GM21723 (cell line): ENCODE measurements at regions not wholly inside any gene's neighbourhood (a gene's known extent, or its start where the extent isn't known, plus 50 kb on each side); places are given as distances from the start of the nearest gene placed in this dataset.

ENCODE experiments used
- ATAC-seq: cut with Tn5 transposase; IDR thresholded peaks from one replicate; pipeline ENCODE4 v1.9.1; 2021; ENCODE audit warnings: mild to moderate bottlenecking, moderate library complexity; ENCODE audit not compliant: unreplicated experiment

DNA sequence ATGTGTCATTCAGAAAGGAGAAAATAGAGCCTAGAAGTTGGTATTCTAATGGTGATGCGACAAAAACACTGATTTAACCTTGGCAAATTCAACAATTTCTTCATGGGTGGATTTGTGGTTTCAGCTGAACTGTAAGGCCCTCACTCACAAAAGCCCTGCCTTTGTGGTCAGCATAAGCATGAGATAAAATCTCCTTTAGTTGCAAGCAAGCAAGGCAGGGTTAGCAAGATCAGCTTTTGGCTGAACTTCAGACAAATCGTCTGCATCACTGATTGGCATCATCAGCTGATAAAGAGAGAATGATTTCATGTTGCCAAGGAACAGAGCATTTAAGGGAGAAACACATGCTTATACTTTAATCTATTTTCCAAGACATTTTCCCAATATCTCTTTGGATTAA is 2582.2 kb downstream of the PCDH7 start:
- ATAC-seq: no peak

DNA sequence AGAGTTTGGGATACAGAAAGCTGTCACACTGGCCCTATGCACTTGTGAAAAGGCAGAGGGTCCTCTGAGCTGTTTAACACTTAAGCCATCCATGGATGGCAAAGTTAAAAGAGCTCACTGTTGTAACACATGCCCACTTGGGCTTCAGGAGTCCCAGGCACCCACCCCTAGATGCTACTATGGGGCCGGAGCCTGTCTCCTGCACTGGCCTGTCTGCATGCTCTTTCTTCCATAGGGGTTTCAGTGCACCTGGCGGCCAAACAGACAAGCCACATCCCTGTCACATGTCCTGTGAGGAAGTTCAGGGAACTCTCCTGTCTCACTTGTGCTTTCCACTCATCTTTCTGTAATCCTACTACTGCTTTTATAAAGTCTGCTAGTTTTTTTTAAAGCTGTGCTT is 2586.0 kb downstream of the PCDH7 start:
- ATAC-seq: no peak

DNA sequence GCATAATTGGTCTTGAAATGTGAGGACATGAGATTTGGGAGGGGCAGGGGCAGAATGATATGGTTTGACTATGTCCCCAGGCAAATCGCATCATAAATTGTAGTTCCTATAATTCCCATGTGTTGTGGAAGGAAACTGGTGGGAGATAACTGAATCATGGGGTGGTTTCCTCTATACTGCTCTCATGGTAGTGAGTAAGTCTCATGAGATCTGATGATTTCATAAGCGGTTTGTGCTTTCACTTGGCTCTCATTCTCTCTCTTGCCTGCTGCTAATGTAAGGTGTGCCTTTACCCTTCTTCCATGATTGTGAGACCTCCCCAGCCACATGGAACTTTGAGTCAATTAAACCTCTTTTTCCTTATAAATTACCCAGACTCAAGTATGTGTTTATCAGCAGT is 2595.9 kb downstream of the PCDH7 start:
- no peak for ATAC-seq

DNA sequence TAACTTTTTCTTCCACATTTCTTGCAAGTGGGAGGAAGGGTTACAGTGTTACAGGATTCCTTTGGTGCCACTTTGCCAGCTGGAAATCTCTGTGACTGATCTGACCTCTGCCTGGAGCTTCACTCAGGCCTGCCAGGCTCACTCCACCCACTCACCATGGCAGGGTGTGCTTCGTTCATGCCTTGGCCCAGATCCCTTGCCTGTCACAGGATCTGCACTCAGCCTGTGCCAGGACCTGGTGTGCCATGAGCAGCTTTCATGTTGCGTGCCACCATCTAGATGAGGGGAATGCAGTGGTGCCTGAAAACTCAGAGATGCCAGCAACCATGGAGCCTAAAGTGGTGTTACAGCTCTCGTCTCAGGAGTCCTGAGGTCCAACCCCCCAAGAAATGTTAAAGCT is 2596.4 kb downstream of the PCDH7 start:
- no peak for ATAC-seq

DNA sequence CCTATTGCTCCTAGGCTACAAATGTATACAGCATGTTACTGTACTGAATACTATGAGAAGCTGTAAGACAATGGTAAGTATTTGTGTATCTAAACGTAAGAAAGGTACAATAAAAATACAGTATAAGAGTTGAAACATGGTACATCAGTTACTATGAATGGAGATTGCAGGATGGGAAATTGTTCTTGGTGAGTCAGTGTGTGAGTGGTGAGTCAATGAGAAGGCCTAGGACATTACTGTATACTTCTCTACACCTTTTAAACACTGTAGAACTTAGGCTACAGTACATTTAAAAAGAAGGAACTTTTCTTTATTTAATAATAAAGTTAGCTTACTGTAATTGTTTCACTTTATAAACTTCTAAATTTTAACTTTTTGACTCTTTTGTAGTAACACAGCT is 2603.2 kb downstream of the PCDH7 start:
- no peak for ATAC-seq

DNA sequence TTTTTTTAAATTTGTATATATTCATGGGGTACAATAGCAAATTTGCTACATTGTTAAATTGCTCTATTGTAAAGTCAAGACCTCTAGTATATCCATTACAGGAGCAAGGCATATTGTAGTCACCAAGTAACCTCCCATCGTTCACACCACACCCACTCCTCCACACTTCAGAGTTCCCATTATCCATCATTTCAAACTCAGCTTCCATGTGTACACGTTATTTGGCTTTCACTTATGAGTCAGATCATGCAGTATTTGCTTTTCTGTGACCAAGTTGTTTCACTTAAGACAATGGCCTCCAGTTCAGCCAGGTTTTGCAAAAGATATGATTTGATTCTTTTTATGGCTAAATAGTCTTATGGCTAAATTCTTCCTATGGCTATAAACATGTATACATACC is 2614.2 kb downstream of the PCDH7 start:
- ATAC-seq: no peak

DNA sequence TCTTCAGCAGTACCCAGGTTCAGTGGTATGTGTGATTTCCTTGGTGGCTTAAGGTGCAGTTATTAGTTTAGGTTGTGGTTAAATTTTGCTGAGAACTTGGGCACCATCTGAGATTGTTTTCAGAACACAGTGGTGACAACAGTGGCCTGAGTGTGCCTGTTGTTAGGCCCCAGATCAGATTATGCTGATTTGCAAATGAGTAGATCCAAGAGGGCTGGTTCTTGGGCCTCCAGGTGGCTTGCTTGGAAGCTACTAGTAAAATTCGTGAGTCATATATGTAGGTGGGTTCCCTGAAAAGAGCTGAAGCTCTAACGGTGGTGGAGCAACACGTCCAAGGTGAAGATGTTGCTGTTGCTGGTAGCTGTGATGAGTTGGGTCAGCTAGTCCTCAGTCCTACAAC is 2619.6 kb downstream of the PCDH7 start:
- ATAC-seq: no peak

DNA sequence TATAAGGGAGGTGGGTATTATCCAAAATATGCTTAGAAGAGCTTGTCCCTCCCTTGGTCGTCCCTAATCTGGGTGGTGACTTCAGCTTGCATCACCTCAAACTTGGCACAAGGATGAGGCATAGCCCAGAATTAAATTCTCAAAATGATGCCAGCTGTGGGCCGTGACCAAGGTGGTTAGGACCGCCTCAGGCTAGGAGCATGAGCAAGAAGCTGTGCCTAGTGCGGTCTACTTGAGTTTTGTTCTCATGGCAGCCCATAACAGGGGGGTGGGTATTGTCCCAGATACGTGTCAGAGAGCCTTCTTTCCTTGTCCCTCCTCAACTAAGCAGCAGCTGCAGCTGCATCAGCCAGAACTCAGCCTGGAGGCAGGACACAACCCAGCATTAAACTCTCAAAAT is 2620.0 kb downstream of the PCDH7 start:
- no peak for ATAC-seq

DNA sequence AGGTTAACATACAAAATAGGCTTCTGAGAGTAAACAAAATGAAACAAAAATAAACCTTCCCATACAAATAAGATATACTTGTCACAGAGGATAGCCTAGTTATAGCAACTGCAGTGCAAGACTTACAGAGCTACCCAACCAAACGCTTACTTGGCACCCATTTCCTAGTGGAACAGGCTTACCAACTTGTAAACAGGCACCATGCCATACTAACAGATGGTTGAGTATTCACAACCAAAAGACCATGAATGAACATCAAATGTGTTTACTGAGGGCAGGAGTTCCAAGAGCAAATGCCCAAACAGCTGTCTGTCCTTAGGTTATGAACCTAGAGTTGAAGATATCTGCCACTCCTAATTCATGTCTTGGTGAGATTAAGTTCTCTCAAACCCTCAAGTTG is 2629.2 kb downstream of the PCDH7 start:
- ATAC-seq: no peak

DNA sequence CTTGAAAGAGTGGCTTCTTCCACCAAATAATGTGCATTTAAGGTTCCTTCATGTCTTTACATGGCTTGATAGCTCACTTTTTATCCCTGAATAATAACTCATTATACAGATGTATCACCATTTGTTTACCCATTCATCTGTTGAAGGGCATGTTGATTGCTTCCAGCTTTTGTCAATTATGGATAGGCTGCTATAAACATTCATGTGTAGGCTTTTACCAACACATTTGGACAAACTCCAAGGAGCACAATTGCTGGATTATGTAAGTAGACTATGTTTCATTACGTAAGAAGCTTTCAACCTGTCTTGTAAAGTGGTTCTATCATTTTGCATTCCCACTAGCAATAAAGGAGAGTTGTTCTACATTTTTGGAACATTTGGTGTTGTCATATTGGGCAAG is 2637.0 kb downstream of the PCDH7 start:
- ATAC-seq: no peak

DNA sequence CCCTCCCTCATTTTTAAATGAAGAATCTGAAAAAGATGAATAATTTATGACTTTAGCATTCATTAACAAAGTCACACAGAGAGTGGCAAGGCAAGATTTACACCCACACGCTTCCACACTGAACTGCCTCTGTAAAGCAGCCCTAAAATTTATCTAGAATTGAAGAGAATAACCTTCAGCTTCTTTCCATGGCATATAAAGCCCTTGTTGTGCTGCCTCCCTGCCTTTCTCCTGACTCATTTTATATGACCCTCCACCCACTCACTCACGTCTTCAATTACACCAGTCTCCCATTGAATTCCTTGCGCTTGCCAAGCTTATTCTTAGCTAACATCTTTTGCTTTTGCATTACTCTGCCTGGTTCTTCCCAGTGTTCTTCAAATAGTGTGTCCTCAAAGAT is 2649.3 kb downstream of the PCDH7 start:
- no peak for ATAC-seq

DNA sequence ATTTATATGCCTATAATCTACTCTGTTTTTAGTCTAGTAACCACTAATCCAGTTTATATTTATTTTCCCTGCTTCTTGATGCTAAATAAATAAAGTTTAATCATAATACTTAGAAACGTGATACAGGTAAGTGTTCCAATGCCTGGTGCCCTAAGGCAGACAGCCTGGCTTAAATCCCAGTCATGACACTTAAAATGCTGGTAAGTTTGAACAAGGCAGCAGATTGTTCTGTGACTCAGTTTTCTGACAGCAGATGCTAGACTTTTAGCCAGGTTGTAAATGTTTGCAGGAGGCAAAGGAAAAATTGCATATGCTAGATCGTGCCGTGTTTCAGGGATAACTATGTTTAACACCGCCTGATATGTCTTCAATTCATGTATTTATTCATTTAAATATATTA is 2661.6 kb downstream of the PCDH7 start:
- no peak for ATAC-seq

DNA sequence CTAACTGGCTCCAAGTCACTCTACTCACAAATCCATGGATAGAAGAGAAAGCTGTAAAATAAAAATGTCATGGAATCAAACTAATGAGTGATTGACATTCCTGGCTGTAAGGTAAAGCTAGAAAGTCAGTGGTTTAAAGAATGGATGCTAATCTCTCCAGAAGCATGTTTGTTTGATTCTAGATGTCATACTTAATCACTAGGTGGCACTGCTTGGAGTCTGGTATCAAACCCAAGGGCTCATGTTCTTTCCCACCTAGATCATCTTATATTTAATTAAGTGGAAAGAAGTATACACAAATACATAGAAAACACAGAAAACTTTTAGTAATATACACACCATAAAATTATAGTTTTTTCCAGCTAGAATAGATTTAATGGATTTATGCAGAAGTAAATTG is 2666.6 kb downstream of the PCDH7 start:
- no peak for ATAC-seq

DNA sequence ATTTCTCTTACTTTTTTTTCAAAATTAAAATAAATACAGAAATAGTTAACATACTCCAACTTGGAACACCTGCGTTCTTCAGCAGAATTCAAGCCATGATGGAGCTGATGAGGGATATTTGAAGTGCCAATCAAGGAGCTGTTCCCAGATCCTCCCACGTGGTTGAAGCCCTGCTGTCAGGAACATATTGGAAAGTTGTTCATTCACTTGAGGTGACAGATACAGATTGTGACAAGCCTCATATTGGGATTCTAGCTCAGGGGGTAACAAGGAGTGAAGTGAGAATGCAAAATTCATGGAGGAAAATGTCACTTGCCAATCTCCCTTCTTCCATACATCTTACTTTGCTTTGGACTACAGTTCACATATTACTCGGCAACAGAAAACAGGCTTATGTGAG is 2670.8 kb downstream of the PCDH7 start:
- no peak for ATAC-seq

DNA sequence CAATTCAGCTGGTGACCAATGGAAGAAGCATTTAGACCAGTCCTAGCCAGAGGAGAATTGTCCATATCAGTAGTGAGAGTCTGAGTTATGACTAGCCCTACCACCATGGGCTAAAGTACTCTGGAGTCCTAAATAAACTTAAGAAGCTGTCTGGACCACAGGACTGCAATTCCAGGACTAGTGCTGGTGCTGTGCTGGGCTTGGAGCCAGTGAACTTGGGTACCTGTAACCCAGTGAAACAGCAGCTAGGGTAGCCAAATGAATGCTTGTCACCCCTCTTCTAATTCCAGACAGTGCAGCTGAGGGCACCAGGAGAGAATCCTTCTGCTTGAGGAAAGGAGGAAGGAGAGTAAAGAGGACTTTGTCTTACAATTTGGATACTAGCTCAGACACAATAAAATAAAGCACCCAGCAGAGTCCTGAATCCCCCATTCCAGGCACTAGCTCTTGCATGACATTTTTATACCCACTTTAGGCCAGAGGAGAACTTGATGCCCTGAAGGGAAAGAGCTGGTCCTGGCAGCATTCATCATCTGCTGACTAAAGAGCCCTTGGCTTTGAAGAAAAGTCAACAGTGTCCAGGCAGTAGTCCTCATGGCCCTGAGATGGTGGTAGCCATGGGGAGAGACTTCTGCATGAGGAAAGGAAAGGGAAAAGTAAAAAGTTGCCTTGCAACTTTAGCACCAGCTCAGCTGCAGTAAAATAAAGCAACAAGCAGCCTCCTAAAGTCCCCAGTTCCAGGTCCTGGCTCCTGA is 2675.7 kb downstream of the PCDH7 start:
- no peak for ATAC-seq

DNA sequence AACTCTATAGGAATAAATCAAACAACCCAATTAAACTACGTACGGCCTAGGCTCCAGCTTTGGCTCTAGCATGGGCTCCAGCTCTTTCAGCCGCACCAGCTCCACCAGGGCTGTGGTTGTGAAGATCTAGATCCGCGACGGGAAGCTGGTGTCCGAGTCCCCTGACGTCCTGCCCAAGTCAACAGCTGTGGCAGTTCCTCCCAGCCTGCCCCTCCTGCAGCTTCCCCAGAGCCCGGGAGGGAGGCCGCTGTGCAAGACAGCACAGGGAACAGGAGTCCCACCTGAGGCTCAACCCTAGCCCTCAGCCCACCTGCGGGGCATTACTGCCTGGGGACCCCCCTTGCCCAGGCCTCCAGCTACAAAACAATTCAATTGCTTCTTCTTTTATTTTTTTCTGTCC is 2680.3 kb downstream of the PCDH7 start:
- ATAC-seq: no peak

DNA sequence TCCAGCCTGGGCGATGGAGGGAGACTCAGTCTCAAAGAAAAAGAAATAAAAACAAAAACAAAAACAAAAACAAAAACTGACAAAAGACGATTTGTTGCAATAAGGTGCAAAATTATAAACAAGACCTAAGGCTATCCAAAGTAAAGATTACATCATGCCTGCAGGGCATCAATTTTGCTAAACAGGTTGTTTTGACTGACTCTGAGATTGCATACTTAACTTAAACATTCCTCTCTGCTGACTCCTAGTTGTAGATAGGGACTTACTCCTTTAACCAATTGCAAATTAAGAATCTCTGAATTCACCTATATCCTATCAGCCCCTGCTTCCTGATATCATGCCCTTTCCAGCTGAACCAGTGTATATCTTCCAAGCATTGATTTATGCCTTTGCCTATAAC is 2687.3 kb downstream of the PCDH7 start:
- no peak for ATAC-seq

DNA sequence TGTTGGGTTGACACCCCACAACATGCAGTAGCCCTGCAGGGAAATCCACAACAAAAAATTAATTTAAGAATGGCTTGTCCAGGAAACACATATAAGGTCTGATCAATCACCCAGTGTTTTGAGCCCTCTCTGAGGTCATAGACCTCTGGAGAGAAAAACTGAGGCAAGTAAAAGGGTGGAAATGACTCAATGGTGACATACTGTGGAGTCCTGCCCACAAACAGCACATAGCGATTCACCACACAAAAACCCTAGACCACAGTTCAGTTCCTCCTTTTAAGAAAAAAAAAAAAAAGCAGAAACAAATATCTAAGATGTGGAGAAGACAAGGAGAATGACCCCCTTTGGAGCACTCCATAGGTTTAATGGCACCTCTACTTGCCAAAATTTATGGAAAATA is 2691.0 kb downstream of the PCDH7 start:
- ATAC-seq: no peak

DNA sequence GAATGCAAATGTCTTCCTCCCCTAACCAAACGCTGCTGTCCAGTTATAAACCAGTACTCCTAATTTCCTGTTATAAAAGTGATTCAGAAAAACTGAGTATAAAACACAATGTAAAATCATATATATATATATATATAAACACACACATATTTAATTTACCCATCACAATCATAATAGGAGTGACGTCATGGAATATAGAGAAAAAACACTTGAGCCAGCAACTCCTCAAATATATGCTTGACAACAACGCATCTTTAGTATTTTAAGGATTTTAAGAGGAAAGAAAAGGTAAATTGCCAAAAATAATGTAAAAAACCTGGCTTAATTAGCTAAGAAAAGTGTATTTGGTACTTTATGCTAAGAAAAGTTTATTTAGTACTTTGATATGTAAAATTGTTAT is 2701.7 kb downstream of the PCDH7 start:
- no peak for ATAC-seq

DNA sequence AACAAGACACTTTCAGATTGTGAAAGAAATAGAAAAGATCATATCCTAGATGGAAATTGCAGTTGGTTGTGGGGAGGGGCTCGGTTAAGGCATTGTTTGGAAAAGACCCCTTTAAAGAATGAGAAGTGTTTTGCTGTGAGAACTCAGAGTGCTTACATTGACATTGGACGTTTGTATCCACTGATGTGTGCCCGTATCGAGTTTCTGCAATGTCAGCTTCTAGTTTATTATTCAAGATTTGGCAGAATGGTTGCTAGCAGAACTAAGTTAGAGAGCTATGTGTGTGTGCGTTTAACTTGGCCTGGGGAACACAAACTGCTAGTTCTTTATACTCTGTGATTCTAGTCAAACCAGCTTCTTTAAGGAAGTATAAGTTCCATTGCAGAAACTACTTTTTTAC is 2702.5 kb downstream of the PCDH7 start:
- ATAC-seq: no peak

DNA sequence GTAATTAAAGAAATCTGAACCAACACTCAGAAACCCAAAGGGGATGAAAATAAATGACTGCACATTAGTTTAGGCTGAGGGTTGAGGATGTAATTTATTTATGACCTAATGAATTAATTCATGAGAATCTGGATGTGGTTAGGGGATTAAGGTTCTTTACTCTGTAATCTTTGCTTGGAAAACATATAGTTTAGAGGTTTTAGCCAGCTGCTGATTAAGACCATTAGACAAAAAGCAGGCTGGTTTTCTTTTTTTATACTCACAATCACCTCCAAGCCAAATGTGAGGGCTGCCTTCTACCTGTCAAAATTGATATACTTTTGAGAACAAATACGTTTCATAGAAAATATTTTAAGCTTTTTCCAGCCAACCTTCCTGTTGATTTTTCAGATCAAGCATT is 2705.8 kb downstream of the PCDH7 start:
- ATAC-seq: no peak

DNA sequence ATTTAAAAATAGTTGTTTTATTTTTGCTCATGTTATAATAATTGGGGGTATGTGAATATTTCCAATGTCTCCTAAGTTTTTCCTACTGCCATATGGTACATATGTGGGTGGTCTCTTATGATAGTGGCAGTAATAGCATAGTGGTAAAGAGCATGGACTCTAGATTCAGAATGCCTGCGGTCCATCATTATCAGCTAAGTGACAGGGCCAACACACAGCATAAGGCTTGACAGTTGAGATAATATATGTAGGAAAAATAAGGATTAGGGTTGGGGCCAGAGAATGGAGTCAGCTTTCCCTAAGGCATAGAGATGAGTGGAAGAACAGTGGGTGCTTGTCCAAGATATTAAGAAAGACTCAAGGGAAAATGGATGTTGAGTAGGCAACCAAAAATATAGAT is 2707.5 kb downstream of the PCDH7 start:
- no peak for ATAC-seq

DNA sequence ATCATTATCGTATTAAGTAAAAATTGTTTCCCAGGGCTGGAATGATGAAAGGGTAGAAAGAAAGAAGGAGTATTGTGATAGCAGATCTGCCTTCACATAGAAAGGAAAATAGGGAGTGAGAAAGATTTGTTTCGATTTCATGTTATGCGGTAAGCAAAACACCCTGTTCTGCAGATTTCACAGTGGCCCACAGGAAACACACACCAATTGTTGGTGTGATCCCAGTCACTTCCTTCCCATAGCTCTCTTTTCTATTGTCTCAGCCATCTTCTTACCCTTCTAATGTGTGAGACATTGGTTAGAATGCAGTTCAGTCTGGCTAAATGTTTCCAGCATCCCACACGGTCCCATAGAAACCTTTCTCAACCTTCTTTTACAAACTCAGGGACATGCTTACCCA is 2709.8 kb downstream of the PCDH7 start:
- no peak for ATAC-seq
